ENCODE measurements at regions not wholly inside any gene's neighbourhood (a gene's known extent, or its start where the extent isn't known, plus 50 kb on each side); places are given as distances from the start of the nearest gene placed in this dataset.

DNA sequence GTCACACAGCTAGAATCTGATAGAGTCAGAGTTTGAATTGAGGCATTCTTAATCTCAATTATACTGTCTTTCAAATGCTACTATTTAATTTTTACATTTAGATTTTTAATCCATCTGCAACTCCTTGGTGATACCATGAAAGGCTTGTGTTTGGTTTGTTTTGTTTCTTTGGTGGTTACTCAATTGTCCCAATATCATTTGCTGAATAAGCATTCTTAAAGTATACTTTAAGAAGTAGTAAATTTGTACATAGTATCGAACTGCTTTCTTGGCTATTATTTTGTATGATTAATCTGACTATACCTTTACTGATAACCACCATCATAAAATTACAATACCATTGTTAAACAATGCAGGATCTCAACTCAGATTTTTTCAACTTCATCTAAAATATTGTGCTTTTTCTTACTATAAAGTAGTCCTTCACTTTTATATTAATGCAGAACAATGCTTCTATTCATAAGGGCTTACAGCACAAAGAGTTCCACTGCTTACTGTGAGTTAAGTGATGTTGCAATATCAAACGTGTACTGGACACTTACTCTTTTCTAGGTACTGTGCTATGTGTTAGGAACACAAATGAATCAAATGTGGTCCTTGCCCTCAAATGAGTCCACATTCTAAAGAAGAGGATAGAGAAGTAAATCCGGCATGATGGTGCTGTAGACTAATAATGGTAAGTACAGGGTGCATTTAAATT, 111.2 kb upstream of the GRIA3 start:
- no peaks in the 10 kb centered on the region for H3K27me3 ChIP-seq (replicated peaks; ENCODE audit: insufficient read depth)
- WGBS, result 49% methylated on average over 3 of the region's 3 CpGs
- H3K4me1 ChIP-seq (replicated peaks), result no peaks in the 10 kb centered on the region
- H3K27ac ChIP-seq, result no peak overlapping the region
- H3K9me3 ChIP-seq, result no peaks in the 10 kb centered on the region
- DNase-seq (ENCODE audit: low spot score), result no peak
- H3K36me3 ChIP-seq, result no peaks in the 10 kb centered on the region
- TF ChIP-seq CTCF (IDR thresholded peaks at IDR 0.05), result no peak
- TF ChIP-seq POLR2AphosphoS5 (IDR thresholded peaks at IDR 0.05), result no peak
- no peak for TF ChIP-seq POLR2A (IDR thresholded peaks at IDR 0.05)
- H3K4me3 ChIP-seq, result no peak overlapping the region
- intact Hi-C loops (cut with DNase I), result no loop called here

GRCh38 chrX:123075947-123076561, 108.0 kb upstream of the GRIA3 start:
- Histone ChIP-seq H3K27me3 (replicated peaks; ENCODE audit: insufficient read depth) (no peaks in the 10 kb centered on the region), H3K36me3 (no peaks in the 10 kb centered on the region), H3K9me3 (no peaks in the 10 kb centered on the region), H3K27ac (no peak overlapping the region), H3K4me3 (no peak overlapping the region), H3K4me1 (replicated peaks) (no peaks in the 10 kb centered on the region)
- DNase-seq (ENCODE audit: low spot score), result no peak
- WGBS, result 65% methylated on average over 4 of the region's 4 CpGs
- intact Hi-C loops (cut with DNase I), result no loop called here
- TF ChIP-seq POLR2AphosphoS5 (IDR thresholded peaks at IDR 0.05) (no peak), CTCF (IDR thresholded peaks at IDR 0.05) (no peak), POLR2A (IDR thresholded peaks at IDR 0.05) (no peak)

DNA sequence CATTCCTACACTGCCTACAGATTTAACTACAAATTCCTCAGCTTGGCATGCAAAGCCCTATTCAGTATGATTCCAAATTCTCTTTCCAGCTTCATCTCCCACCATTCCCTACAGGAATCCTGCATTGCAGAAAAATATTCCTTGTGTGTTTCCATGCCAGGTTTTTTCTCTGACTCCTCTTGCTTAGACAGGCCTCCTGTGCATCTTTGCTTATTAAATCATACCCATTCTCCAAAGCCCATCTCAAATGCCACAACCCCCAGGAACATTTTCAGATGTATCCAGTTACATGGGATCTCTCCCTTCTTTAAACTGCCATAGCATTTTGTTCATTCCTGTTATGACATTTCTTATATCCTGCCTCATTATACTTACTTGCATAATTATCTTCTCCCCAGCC, 106.4 kb upstream of the GRIA3 start:
- Histone ChIP-seq H3K9me3 (no peaks in the 10 kb centered on the region), H3K4me1 (replicated peaks) (no peaks in the 10 kb centered on the region), H3K27me3 (replicated peaks; ENCODE audit: insufficient read depth) (no peaks in the 10 kb centered on the region), H3K27ac (no peak overlapping the region), H3K36me3 (no peaks in the 10 kb centered on the region), H3K4me3 (no peak overlapping the region)
- DNase-seq (ENCODE audit: low spot score), result no peak
- TF ChIP-seq POLR2A (IDR thresholded peaks at IDR 0.05), result no peak
- no peak for TF ChIP-seq CTCF (IDR thresholded peaks at IDR 0.05)
- TF ChIP-seq POLR2AphosphoS5 (IDR thresholded peaks at IDR 0.05), result no peak
- intact Hi-C loops (cut with DNase I), result no loop called here

DNA sequence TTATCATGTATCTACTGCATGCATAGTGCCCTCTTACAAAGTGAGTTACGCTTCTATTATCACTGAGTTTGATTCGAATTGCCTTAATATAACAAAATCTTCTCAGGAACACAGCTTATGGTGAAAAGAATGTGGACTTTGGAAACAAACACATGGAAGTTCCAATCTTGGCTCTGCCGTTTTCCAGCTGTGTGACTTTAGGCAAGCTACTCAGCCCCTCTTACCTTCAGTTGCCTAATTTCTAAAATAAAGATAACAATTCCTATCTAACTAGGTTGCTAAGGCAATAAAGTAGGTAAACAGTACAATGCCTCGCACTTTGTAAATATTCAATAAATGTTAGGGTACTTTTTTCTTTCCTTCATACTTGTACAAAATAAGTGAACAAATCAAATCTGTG, 104.0 kb upstream of the GRIA3 start:
- no peaks in the 10 kb centered on the region for H3K36me3 ChIP-seq
- H3K4me1 ChIP-seq (replicated peaks), result no peaks in the 10 kb centered on the region
- no peaks in the 10 kb centered on the region for H3K27me3 ChIP-seq (replicated peaks; ENCODE audit: insufficient read depth)
- TF ChIP-seq POLR2AphosphoS5 (IDR thresholded peaks at IDR 0.05) (no peak), POLR2A (IDR thresholded peaks at IDR 0.05) (no peak)
- H3K9me3 ChIP-seq, result no peaks in the 10 kb centered on the region
- DNase-seq (ENCODE audit: low spot score), result no peak
- H3K27ac ChIP-seq, result no peak overlapping the region
- intact Hi-C loops (cut with DNase I), result no loop called here
- H3K4me3 ChIP-seq, result no peak overlapping the region
- 77% methylated on average over 4 of the region's 4 CpGs for WGBS

- no peaks in the 10 kb centered on the region for H3K36me3 ChIP-seq
- H3K27me3 ChIP-seq (replicated peaks; ENCODE audit: insufficient read depth), result no peaks in the 10 kb centered on the region
- no peak overlapping the region for H3K4me3 ChIP-seq
- TF ChIP-seq CTCF (IDR thresholded peaks at IDR 0.05), result no peak
- TF ChIP-seq POLR2AphosphoS5 (IDR thresholded peaks at IDR 0.05), result no peak
- TF ChIP-seq POLR2A (IDR thresholded peaks at IDR 0.05), result no peak
- H3K4me1 ChIP-seq (replicated peaks), result no peaks in the 10 kb centered on the region
- intact Hi-C loops (cut with DNase I), result no loop called here
- no peak for DNase-seq (ENCODE audit: low spot score)
- H3K9me3 ChIP-seq, result no peaks in the 10 kb centered on the region
- H3K27ac ChIP-seq, result no peak overlapping the region
Measured at GRCh38 chrX:123081776-123082175, 102.3 kb upstream of the GRIA3 start.

Measured in prostate gland (tissue), 2 donors.